Heart right ventricle (tissue), 16 donors: ENCODE measurements at regions not wholly inside any gene's neighbourhood (a gene's known extent, or its start where the extent isn't known, plus 50 kb on each side); places are given as distances from the start of the nearest gene placed in this dataset.
"Not testable (repeated sequence)": the region's sequence is repeated elsewhere in the genome, so short reads cannot be mapped to it uniquely, and the experiment has no call there.

Experiments used
- ATAC-seq, 8 donors: fragments of 200-7000 bp; cut with Tn5 transposase; one replicate each; pipeline ENCODE4 v1.9.1; 2020; ENCODE audit warnings: mild to moderate bottlenecking in 8 of 8, moderate library complexity in 8 of 8, moderate number of reproducible peaks in 1 of 8
- DNase-seq, 2 donors: peaks; one replicate each; pipeline ENCODE4 v3.0.0-alpha.2; 2020
- H3K27ac ChIP-seq, 10 donors: fragments of 200-600 bp; sonication (generic) in 2 of 10; one replicate each; pipeline versions ENCODE4 v1.5.0 to v1.8.0; 2020 to 2022; ENCODE audit warnings: mild to moderate bottlenecking in 3 of 10
- H3K27me3 ChIP-seq, 7 donors: fragments of 200-600 bp; one replicate each; pipeline ENCODE4 v1.8.0; 2021 to 2022; ENCODE audit warnings: mild to moderate bottlenecking in 2 of 7
- H3K36me3 ChIP-seq, 9 donors: fragments of 200-600 bp; sonication (generic) in 1 of 9; one replicate each; pipeline versions ENCODE4 v1.5.0 to v1.8.0; 2020 to 2022; ENCODE audit warnings: mild to moderate bottlenecking in 2 of 9
- H3K4me1 ChIP-seq, 9 donors: fragments of 200-600 bp; sonication (generic) in 1 of 9; one replicate each; pipeline versions ENCODE4 v1.5.0 to v1.8.0; 2020 to 2022; ENCODE audit warnings: mild to moderate bottlenecking in 4 of 9
- H3K4me3 ChIP-seq, 10 donors: fragments of 200-600 bp; sonication (generic) in 2 of 10; one replicate each; pipeline versions ENCODE4 v1.5.0 to v1.8.0; 2020 to 2022; ENCODE audit warnings: mild to moderate bottlenecking in 7 of 10, moderate library complexity in 2 of 10
- H3K9me3 ChIP-seq, 11 donors: fragments of 200-600 bp in 10 of 11; sonication (generic) in 2 of 11; one replicate each; pipeline versions ENCODE4 v1.5.0 to v1.8.0; 2013 to 2022; ENCODE audit warnings: mild to moderate bottlenecking in 2 of 11, control low read depth in 1 of 11, moderate library complexity in 1 of 11
- WGBS, 2 donors: extraction: QIAGEN DNeasy Blood & Tissue Kit; methylation state at CpG; one replicate each; pipeline ENCODE4 v1.1.7; 2013; ENCODE audit warnings: inconsistent platforms in 1 of 2; 5-methylcytosine and 5-hydroxymethylcytosine counted together
- intact Hi-C, 10 donors: fragments of 100-400 bp; cut with DNase I; formaldehyde crosslinking; loops; one replicate each; pipeline versions ENCODE4 v1.11.1 to v1.14.2; 2022
- TF ChIP-seq, protein P1 (sequence below), 9 donors: fragments of 200-600 bp; sonication (generic) in 2 of 9; IDR thresholded peaks; one replicate each; pipeline versions ENCODE4 v1.5.0 to v1.8.0; 2021 to 2022; ENCODE audit warnings: antibody characterized with exemption in 9 of 9, mild to moderate bottlenecking in 5 of 9, moderate library complexity in 1 of 9
- donor health status: Arrhythmogenic right ventricular cardiomyopathy.
- donor health status: ischemic (EF 13 %, LVEDD 7.1; RV severe dilation, severe dysfunction).
- donor health status: healthy with polysubstance abuse.
- donor health status: DM: no; HTN: yes; CAD: no.
- donor health status: DM: no; HTN: no; CAD: no.
- donor health status: ischemic (EF 25% LVEDD 6.9; RV normal size, moderate dysfunction).
- donor health status: ischemic (EF 25% LVEDD 5.7; RV mildly dilated, moderate dysfunction).
- donor health status: healthy.
- donor health status: DM: yes; HTN: yes; CAD: no.
- donor health status: Ischemic cardiomyopathy.
- donor health status: ischemic (EF 35%, LVEDD 5.7; RV mildly dilated, moderate dysfunction).
- donor health status: nonischemic (EF 11% LVEDD 7.7; RV severe dilation, severe dysfunction).
- donor health status: DM: yes; HTN: yes; CAD: no.
- donor health status: PGD.
- donor health status: ischemic (EF 29% LVEDD 5.4; RV normal size, mild dysfunction).
- donor health status: nonischemic (EF 23%, LVEDD 6.1; RV moderate dilation, normal function).

DNA sequence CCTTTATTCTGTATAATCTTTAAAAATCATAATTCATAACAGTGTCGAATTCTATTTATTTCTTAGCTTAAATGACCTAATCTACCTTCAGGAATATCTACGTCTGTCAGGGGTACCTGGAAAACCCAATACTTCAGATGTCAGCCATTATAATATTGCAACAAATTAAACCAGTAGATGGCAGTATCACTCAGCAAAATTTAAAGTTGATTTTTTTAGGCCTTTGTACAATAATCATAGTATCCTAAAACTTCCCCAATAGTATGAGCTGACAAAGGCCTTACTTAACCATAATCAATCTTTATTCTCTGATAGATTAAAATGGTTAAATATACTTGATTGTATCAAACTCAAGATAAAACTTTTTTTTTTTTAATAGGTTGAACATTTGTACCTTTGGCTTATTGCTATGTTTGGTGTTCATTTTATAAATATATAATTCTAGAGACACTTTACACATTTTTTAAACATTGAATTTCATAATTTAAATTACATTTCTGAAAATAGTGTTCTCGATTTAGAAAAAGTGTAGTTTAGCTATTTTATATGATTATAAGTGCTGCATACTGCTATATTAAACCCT is 830.2 kb upstream of the SPRY2 start:
- Histone ChIP-seq H3K4me1 (no peaks in the 10 kb centered on the region), H3K9me3 (no peaks in the 10 kb centered on the region), H3K4me3 (no peak overlapping the region), H3K36me3 (no peaks in the 10 kb centered on the region), H3K27ac (no peak overlapping the region), H3K27me3 (no peaks in the 10 kb centered on the region)
- 18 to 27% methylated on average over 3 of the region's 3 CpGs for WGBS, 2 donors
- no peak for DNase-seq
- TF ChIP-seq, protein P1, sequence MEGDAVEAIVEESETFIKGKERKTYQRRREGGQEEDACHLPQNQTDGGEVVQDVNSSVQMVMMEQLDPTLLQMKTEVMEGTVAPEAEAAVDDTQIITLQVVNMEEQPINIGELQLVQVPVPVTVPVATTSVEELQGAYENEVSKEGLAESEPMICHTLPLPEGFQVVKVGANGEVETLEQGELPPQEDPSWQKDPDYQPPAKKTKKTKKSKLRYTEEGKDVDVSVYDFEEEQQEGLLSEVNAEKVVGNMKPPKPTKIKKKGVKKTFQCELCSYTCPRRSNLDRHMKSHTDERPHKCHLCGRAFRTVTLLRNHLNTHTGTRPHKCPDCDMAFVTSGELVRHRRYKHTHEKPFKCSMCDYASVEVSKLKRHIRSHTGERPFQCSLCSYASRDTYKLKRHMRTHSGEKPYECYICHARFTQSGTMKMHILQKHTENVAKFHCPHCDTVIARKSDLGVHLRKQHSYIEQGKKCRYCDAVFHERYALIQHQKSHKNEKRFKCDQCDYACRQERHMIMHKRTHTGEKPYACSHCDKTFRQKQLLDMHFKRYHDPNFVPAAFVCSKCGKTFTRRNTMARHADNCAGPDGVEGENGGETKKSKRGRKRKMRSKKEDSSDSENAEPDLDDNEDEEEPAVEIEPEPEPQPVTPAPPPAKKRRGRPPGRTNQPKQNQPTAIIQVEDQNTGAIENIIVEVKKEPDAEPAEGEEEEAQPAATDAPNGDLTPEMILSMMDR (IDR thresholded peaks at IDR 0.05), result peak in 8 of 9 donors; percentile 35 to 70 (median 59)
- ATAC-seq, result no peak
- intact Hi-C loops, result no loop called here

DNA sequence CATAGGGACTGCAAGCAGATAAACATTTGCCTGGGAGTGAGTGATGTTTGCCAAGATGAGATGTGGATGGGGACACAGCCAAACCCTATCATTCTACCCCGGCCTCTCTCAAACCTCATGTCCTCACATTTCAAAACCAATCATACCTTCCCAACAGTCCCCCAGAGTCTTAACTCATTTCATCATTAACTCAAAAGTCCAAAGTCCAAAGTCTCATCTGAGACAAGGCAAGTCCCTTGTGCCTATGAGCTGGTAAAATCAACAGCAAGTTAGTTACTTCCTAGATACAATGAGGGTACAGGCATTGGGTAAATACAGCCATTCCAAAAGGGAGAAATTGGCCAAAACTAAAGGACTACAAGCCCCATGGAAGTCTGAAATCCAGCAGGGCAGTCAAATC is 822.9 kb upstream of the SPRY2 start:
- intact Hi-C loops, result loop anchor here in 1 of 10 donors (2.0 kb wide), 1 partner anchor 19 kb away; no protein-coding TSS in a partner anchor
- not testable (repeated sequence) for ATAC-seq, H3K9me3 ChIP-seq, H3K4me3 ChIP-seq, H3K4me1 ChIP-seq, DNase-seq, H3K27ac ChIP-seq, H3K36me3 ChIP-seq, H3K27me3 ChIP-seq
- 65 to 69% methylated on average over 1 of the region's 1 CpG for WGBS, 2 donors

DNA sequence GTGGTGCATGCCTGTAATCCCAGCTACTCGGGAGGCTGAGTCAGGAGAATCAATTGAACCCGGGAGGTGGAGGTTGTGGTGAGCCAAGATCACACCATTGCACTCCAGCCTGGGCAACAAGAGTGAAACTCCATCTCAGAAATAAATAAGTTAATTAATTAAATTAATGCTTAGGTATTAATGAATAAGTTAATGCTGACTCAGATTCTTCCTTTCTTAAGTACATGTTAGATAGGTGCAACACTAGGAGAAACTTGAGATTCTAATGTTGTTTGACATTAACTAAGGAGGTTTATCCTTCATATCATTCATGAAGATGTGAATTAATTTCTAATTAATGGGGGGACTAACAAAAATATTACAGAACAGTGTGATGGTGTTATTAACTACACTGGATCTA is 812.6 kb upstream of the SPRY2 start:
- Histone ChIP-seq H3K4me3 (no peak overlapping the region), H3K27me3 (no peaks in the 10 kb centered on the region), H3K9me3 (no peaks in the 10 kb centered on the region), H3K36me3 (no peaks in the 10 kb centered on the region), H3K4me1 (no peaks in the 10 kb centered on the region), H3K27ac (no peak overlapping the region)
- WGBS, 2 donors, result 88 to 90% methylated on average over 2 of the region's 2 CpGs
- TF ChIP-seq, protein P1 (IDR thresholded peaks at IDR 0.05), result no peak
- no peak for DNase-seq
- intact Hi-C loops, result no loop called here
- ATAC-seq, result no peak

DNA sequence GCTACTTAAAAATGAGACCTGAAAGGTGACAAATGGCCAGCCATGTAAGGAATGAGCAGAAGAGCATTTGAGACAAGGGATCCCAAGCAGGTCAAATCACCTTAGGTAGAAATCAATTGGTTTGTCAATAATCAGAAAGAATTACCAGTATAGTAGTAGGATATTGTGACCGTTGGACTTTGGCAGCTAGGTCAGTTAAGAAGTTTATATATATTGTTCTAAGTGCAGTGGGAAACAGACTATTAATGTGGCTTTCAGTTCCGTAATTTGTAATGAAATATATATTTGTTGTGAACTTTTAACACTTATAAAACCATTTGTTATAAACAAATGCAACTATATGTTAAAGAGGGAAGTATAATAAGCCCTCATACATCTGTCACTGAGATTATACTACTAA is 807.9 kb upstream of the SPRY2 start:
- Histone ChIP-seq H3K9me3 (no peaks in the 10 kb centered on the region), H3K27ac (no peak overlapping the region), H3K36me3 (no peaks in the 10 kb centered on the region), H3K27me3 (no peaks in the 10 kb centered on the region), H3K4me1 (no peaks in the 10 kb centered on the region), H3K4me3 (no peak overlapping the region)
- ATAC-seq (no peak), DNase-seq (no peak)
- intact Hi-C loops, result no loop called here
- TF ChIP-seq, protein P1 (IDR thresholded peaks at IDR 0.05), result no peak
- 78 to 81% methylated on average over 2 of the region's 2 CpGs for WGBS, 2 donors

DNA sequence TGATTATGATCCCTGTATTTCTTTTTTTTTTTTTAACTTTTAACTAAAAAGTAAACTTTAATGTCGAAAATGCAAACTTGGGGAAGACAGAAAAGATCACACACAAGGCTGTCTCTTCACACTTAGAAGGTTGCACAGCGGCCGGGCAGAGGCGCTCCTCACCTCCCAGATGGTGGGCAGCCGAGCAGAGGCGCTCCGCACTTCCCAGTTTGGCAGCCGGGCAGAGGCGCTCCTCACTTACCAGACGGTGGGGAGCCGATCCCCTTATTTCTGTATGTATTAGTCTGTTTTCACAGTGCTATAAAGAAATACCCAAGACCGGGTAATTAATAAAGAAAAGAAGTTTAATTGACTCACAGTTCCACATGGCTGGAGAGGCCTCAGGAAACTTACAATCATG is 805.6 kb upstream of the SPRY2 start:
- H3K4me1 ChIP-seq, H3K36me3 ChIP-seq, H3K27ac ChIP-seq, DNase-seq, H3K9me3 ChIP-seq, ATAC-seq, H3K4me3 ChIP-seq, intact Hi-C loops, H3K27me3 ChIP-seq: not testable (repeated sequence)
- WGBS, 2 donors, result 88 to 90% methylated on average over 12 of the region's 12 CpGs
